HCT116 (cell line): ENCODE measurements at regions not wholly inside any gene's neighbourhood (a gene's known extent, or its start where the extent isn't known, plus 50 kb on each side); places are given as distances from the start of the nearest gene placed in this dataset.

ENCODE experiments used
- ATAC-seq: fragments of 200-7000 bp; cut with Tn5 transposase; 2 replicates; pipeline ENCODE4 v1.9.1; 2020; ENCODE audit warnings: mild to moderate bottlenecking, moderate library complexity
- BruUV-seq: library from RNA; stranded (reverse); fragments of 400-500 nt; replicated peaks from 2 replicates; lab custom pipeline; 2021; lab: Mats Ljungman, UMichigan
- CTCF ChIA-PET: fragments of 300-600 bp; sonication (Branson Sonifier 250); formaldehyde crosslinking; loops from one replicate; lab custom pipeline; 2021; ENCODE audit warnings: antibody characterized with exemption; lab: Charles Lee
- POLR2A ChIA-PET: fragments of 300-600, 350-600 bp; sonication (Branson Sonifier 250); formaldehyde crosslinking; loops from one replicate; lab custom pipeline; 2021; ENCODE audit warnings: antibody characterized with exemption; lab: Charles Lee
- RAD21 ChIA-PET, 2 experiments: fragments of 300-600 bp; sonication (Branson Sonifier 250); formaldehyde crosslinking; loops; one replicate each; lab custom pipeline; 2023; ENCODE audit warnings: low total read pairs in 2 of 2; ENCODE audit not compliant: uncharacterized antibody in 2 of 2, unreplicated experiment in 2 of 2, low non-redundant PET in 1 of 2; lab: Charles Lee
- DNase-seq: peaks from one replicate; pipeline ENCODE4 v3.0.0-alpha.2; 2010; ENCODE audit warnings: low read depth, low spot score
- H2AFZ ChIP-seq: fragments of 200-600 bp; shearing (Covaris generic), sonication (generic); 2 replicates; pipeline ENCODE4 v1.6.1; 2017; ENCODE audit warnings: low read depth, mixed run types, mixed read lengths, antibody characterized with exemption, low read length; ENCODE audit not compliant: poor library complexity, severe bottlenecking
- H3K27ac ChIP-seq: 2 replicates; pipeline ENCODE4 v1.5.1; 2012; ENCODE audit warnings: low read depth, low read length
- H3K27me3 ChIP-seq: fragments of 200-600 bp; sonication (generic); 2 replicates; pipeline ENCODE4 v1.6.1; 2016; ENCODE audit warnings: mixed run types, low read length, mixed read lengths; ENCODE audit not compliant: insufficient read depth
- H3K36me3 ChIP-seq, 2 experiments: fragments of 200-500 bp in 1 of 2; fragments of 200-600 bp in 1 of 2; sonication (Bioruptor generic) in 1 of 2; sonication (generic) in 1 of 2; 2 replicates each; pipeline versions ENCODE4 v1.5.1 to v1.6.1; 2014 to 2016; ENCODE audit warnings: low read length in 2 of 2, inconsistent platforms in 1 of 2, mixed read lengths in 1 of 2, mixed run types in 1 of 2; ENCODE audit not compliant: insufficient read depth in 2 of 2, control insufficient read depth in 1 of 2
- H3K4me1 ChIP-seq, 2 experiments: fragments of 200-600 bp in 1 of 2; sonication (generic) in 1 of 2; 2 replicates each; pipeline versions ENCODE4 v1.5.1 to v1.6.1; 2012 to 2017; ENCODE audit warnings: low read length in 2 of 2, inconsistent platforms in 1 of 2, mild to moderate bottlenecking in 1 of 2, mixed read lengths in 1 of 2, mixed run types in 1 of 2, moderate library complexity in 1 of 2; ENCODE audit not compliant: insufficient read depth in 2 of 2, control insufficient read depth in 1 of 2
- H3K4me2 ChIP-seq: fragments of 200-600 bp; sonication (generic); 2 replicates; pipeline ENCODE4 v1.6.1; 2017; ENCODE audit warnings: mixed run types, low read length, mixed read lengths
- H3K4me3 ChIP-seq, 2 experiments: fragments of 200-600 bp in 1 of 2; sonication (generic) in 1 of 2; replicated peaks in 1 of 2; 2 replicates each; pipeline ENCODE4 v1.5.1; 2011 to 2016; ENCODE audit warnings: low read length in 2 of 2, control low read depth in 1 of 2, low read depth in 1 of 2, mild to moderate bottlenecking in 1 of 2, mixed read lengths in 1 of 2, mixed run types in 1 of 2
- H3K79me2 ChIP-seq: fragments of 200-600 bp; sonication (generic); 2 replicates; pipeline ENCODE4 v1.6.1; 2017; ENCODE audit warnings: mild to moderate bottlenecking, mixed run types, low read length, moderate library complexity, mixed read lengths; ENCODE audit not compliant: insufficient read depth
- H3K9ac ChIP-seq: fragments of 200-600 bp; sonication (generic); 2 replicates; pipeline ENCODE4 v1.6.1; 2016; ENCODE audit warnings: low read length, mixed read lengths
- H3K9me2 ChIP-seq: fragments of 200-600 bp; sonication (generic), shearing (Covaris generic); 2 replicates; pipeline ENCODE4 v1.6.1; 2017; ENCODE audit warnings: mixed run types, mild to moderate bottlenecking, moderate library complexity; ENCODE audit not compliant: insufficient read depth
- H3K9me3 ChIP-seq, 2 experiments: fragments of 200-500 bp in 1 of 2; fragments of 200-600 bp in 1 of 2; sonication (Bioruptor generic) in 1 of 2; sonication (generic) in 1 of 2; 2 replicates each; pipeline ENCODE4 v1.6.1; 2014 to 2017; ENCODE audit warnings: low read length in 2 of 2, mixed read lengths in 2 of 2, inconsistent platforms in 1 of 2, low read depth in 1 of 2, mild to moderate bottlenecking in 1 of 2, mixed run types in 1 of 2, moderate library complexity in 1 of 2; ENCODE audit not compliant: control insufficient read depth in 1 of 2, insufficient read depth in 1 of 2
- H4K20me1 ChIP-seq: fragments of 200-600 bp; sonication (generic), shearing (Covaris generic); 2 replicates; pipeline ENCODE4 v1.6.1; 2017; ENCODE audit warnings: mixed run types, mild to moderate bottlenecking, moderate library complexity; ENCODE audit not compliant: insufficient read depth
- CBX3 ChIP-seq: IDR thresholded peaks from 2 replicates; pipeline ENCODE4 v1.6.1; 2012; ENCODE audit warnings: low read depth
- ELF1 ChIP-seq: IDR thresholded peaks from 2 replicates; pipeline ENCODE4 v1.6.1; 2012; ENCODE audit warnings: low read depth, borderline replicate concordance
- EZH2 ChIP-seq: fragments of 200-600 bp; sonication (generic); IDR thresholded peaks from 2 replicates; pipeline ENCODE4 v1.6.1; 2017; ENCODE audit warnings: antibody characterized with exemption, mixed run types
- JUND ChIP-seq: IDR thresholded peaks from 2 replicates; pipeline ENCODE4 v1.6.1; 2012
- POLR2A ChIP-seq: IDR thresholded peaks from 2 replicates; pipeline ENCODE4 v1.7.0; 2011; ENCODE audit warnings: borderline replicate concordance; ENCODE audit not compliant: insufficient read depth, insufficient read length; ENCODE audit errors: extremely low read depth
- POLR2AphosphoS5 ChIP-seq: IDR thresholded peaks from 2 replicates; pipeline ENCODE4 v1.6.1; 2011; ENCODE audit warnings: mild to moderate bottlenecking, low read depth, low read length, moderate library complexity
- RAD21 ChIP-seq: IDR thresholded peaks from 2 replicates; pipeline ENCODE4 v1.6.1; 2012; ENCODE audit warnings: low read depth, mild to moderate bottlenecking
- SIN3A ChIP-seq: IDR thresholded peaks from 2 replicates; pipeline ENCODE4 v1.6.1; 2012; ENCODE audit warnings: low read depth
- SP1 ChIP-seq: IDR thresholded peaks from 2 replicates; pipeline ENCODE4 v1.6.1; 2012; ENCODE audit warnings: low read depth
- ZFX ChIP-seq: fragments of 450-650 bp; IDR thresholded peaks from 2 replicates; pipeline ENCODE4 v1.6.1; 2017
- ZNF274 ChIP-seq: fragments of 200-500 bp; sonication (Bioruptor generic); IDR thresholded peaks from 2 replicates; pipeline ENCODE4 v1.6.1; 2014; ENCODE audit warnings: mild to moderate bottlenecking, low read depth, low read length, inconsistent platforms
- intact Hi-C: fragments of 100-400 bp; cut with micrococcal nuclease; formaldehyde crosslinking; loops from 2 replicates; pipeline ENCODE4 v1.10.0; 2022
- TF ChIP-seq, protein P1 (sequence below): IDR thresholded peaks from 2 replicates; pipeline ENCODE4 v1.6.1; 2011; ENCODE audit warnings: mild to moderate bottlenecking, low read length, moderate library complexity; ENCODE audit not compliant: insufficient replicate concordance; ENCODE audit errors: extremely low read depth
- TF ChIP-seq, protein P2 (sequence below): IDR thresholded peaks from 2 replicates; pipeline ENCODE4 v1.6.1; 2012

DNA sequence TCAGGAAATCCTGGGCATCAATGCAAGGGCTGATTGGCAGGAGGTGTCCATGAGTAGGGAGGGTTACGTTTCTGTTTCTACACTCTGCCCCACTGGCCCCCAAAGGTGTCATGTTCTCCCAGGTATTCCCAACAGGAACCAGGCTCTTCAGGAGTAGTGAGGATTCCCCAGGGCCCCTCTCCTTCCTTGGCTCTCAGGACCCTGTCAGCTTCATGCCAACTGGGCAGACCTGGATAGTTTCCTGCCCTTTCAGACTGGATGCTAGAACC lies 480.6 kb upstream of the HS6ST1 start:
- RAD21 ChIA-PET, result no interaction called here
- Histone ChIP-seq H3K4me1 (no peaks in the 10 kb centered on the region), H3K9me2 (no peaks in the 10 kb centered on the region), H2AFZ (no peak overlapping the region), H3K79me2 (no peaks in the 10 kb centered on the region), H3K4me2 (no peak overlapping the region), H3K9ac (no peak overlapping the region), H4K20me1 (no peaks in the 10 kb centered on the region), H3K27ac (no peak overlapping the region), H3K9me3 (no peaks in the 10 kb centered on the region), H3K27me3 (peaks cover 33% of the 10 kb centered on the region), H3K4me3 (no peak overlapping the region), H3K36me3 (no peaks in the 10 kb centered on the region)
- BruUV-seq, result no TSS peak
- POLR2A ChIA-PET, result no interaction called here
- ATAC-seq, result no peak
- CTCF ChIA-PET, result no interaction called here
- DNase-seq, result no peak
- TF ChIP-seq RAD21, result no peak
- TF ChIP-seq JUND, result no peak
- TF ChIP-seq ELF1, result no peak
- no peak for TF ChIP-seq ZNF274
- no peak for TF ChIP-seq CBX3
- no peak for TF ChIP-seq EZH2
- TF ChIP-seq, protein P1, sequence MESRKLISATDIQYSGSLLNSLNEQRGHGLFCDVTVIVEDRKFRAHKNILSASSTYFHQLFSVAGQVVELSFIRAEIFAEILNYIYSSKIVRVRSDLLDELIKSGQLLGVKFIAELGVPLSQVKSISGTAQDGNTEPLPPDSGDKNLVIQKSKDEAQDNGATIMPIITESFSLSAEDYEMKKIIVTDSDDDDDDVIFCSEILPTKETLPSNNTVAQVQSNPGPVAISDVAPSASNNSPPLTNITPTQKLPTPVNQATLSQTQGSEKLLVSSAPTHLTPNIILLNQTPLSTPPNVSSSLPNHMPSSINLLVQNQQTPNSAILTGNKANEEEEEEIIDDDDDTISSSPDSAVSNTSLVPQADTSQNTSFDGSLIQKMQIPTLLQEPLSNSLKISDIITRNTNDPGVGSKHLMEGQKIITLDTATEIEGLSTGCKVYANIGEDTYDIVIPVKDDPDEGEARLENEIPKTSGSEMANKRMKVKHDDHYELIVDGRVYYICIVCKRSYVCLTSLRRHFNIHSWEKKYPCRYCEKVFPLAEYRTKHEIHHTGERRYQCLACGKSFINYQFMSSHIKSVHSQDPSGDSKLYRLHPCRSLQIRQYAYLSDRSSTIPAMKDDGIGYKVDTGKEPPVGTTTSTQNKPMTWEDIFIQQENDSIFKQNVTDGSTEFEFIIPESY, result no peak
- TF ChIP-seq POLR2A, result no peak
- no peak for TF ChIP-seq SIN3A
- no peak for TF ChIP-seq POLR2AphosphoS5
- no peak for TF ChIP-seq ZFX
- TF ChIP-seq, protein P2, sequence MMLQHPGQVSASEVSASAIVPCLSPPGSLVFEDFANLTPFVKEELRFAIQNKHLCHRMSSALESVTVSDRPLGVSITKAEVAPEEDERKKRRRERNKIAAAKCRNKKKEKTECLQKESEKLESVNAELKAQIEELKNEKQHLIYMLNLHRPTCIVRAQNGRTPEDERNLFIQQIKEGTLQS, result no peak
- TF ChIP-seq SP1, result no peak
- intact Hi-C loops, result no loop called here
